Embryonic facial prominence (tissue), 1 donor: ENCODE measurements at regions not wholly inside any gene's neighbourhood (a gene's known extent, or its start where the extent isn't known, plus 50 kb on each side); places are given as distances from the start of the nearest gene placed in this dataset.

Source experiments
- DNase-seq: peaks from one replicate; pipeline ENCODE4 v3.0.0-alpha.2; 2016; ENCODE audit errors: extremely low spot score

DNA sequence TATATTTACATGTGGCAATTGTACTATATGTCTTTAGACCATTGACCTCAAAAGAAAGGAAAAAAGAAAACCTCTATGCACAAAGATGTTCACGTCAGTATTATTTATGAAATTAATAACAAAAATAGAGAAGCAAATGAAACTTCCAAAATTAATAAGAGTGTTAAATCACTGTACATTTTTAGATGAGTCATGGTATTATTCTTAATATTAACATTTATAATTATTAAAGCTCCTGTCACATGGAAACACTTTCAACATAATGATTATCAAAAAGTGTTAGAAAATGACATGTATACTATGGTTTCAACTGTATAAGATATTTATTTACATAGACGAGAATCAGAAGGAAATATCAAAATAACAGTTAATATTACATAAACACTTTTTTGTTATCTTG lies 324.9 kb upstream of the RUNX1 start:
- DNase-seq: no peak

DNA sequence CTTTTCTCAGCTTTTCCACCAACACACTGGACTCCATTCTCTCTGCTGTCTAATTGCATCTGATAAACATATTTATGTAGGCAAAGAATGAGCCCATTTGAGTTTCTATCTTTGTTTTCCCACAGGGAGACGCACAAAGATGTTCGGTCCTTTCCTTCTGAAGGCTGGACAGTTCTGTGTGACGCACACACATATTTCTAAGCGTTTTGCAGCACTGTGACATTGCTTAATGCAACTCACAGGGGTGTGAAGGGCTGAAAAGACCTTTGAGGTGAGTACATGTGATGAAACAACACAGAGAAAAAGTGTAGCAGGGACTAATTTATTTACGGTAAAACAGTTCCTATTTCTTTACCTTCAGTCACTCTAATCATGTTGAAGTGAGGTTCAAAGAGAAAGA lies 323.1 kb upstream of the RUNX1 start:
- no peak for DNase-seq

GRCh38 chr21:35370671-35371070 lies 321.6 kb upstream of the RUNX1 start:
- no peak for DNase-seq

DNA sequence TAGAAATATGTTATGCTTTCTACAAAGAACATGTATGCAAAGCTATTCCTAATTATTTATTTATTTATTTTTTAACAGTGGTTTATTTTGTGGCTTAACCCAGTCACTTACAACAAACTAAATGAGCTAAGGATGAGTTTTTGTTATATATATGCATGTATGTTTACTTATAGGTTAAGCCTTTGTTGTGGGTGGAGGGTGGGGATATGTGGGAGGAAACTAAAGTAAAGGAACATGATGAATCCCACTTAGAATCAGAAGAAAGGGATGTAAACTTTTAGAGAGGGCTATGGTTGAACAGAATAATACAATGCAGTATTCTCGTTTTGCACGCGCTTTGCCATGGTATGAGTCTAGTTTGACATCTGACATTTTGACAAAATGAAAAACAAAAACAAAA lies 321.0 kb upstream of the RUNX1 start:
- DNase-seq: no peak

GRCh38 chr21:35368326-35368725 lies 319.2 kb upstream of the RUNX1 start:
- no peak for DNase-seq

DNA sequence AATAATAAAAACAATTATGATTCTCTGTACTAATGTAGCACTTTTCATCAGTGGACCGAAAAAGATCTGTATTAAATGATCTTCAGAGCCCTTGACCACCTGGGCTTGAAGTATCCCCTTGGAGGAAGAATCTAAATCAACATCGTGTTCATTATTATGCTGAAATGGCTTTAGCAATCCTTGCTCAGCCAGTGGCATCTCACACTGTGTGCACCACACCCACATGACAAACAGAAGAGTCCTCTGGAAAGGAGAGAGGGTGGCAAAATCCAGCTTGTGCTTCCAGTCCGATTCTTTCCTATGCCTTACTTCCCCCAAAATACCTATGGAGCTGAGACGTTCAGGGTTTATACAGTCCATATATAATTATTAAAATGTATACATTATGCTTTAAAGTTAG lies 318.5 kb upstream of the RUNX1 start:
- DNase-seq: no peak

DNA sequence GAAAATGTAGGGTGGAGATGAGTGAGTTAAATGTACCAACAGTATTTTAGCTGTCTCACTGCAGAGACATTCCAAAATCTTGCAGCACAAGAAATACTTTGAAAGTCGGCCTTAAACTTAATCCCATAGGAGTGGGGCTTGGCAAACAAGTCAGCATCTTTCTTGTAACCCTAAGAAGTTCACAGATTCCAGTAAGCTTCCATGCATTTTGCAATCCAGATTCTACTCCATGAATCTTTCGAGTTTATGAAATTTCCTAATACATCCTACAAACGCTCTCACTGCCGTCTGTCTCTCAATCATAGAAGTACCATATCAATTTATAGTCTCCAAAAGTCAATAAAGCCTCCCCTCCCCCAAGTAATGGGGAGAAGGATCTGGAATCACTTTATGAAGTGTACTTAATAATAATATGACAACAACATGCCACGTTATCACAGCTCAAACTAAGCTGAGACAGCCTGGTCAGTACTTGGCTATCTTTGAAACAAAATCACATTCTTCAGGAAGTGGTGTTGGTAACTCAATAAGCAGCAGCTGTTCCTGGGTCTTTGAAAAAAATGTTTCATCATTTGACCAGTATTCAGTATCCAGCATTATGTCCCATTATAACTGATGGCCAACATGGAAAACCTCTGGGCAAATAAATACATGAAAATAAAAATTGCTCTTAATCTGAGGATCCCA lies 317.4 kb upstream of the RUNX1 start:
- no peak for DNase-seq

GRCh38 chr21:35363458-35363857 lies 314.4 kb upstream of the RUNX1 start:
- no peak for DNase-seq

DNA sequence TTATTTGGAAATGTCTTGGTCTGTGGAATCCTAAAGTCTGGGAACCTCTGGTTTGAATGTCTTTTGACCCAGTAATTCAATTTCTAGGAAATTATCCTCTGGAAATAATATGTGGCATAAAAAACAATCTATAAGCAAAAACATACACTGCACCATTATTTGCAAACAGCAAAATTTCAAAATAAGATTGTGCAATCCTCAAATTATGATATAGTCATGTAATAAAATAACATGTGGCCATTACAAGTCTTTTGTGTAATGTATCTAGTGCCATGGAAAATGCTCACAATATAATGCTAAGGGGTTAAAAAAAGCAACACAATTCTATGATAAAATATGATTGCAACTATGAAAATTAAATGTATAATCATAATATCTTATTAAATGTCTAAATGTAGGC lies 312.9 kb upstream of the RUNX1 start:
- no peak for DNase-seq

DNA sequence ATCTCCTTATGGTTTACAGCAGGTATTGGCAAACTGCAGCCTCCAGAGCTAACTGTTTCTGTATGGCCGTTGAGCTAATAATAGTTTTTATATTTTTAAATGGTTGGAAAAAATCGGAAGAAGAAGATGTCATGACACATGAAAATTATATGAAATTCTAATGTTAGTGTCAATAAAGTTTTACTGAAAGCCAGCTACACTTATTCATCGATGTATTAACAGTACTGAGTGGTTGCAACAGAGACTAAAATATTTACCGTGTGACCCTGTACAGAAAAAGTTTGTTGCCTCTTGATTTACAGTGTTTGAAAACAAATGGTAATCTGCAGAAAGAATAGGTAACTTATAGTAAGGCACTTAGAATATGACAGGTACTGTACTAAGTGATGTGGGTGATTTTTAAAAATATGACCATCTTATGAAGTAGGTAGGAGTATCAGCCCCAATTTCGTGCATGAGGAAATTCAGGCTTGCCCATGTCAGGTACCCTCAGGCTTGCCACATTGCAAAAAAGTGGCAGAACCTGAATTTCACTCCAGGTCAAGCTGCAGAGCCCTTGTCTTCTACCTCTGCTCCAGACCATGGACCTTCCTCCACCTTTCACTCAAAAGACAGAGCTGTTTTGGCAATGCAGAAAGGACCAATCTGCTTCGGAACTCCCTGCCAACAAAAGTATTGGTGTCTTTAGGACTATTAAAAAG lies 311.9 kb upstream of the RUNX1 start:
- no peak for DNase-seq

DNA sequence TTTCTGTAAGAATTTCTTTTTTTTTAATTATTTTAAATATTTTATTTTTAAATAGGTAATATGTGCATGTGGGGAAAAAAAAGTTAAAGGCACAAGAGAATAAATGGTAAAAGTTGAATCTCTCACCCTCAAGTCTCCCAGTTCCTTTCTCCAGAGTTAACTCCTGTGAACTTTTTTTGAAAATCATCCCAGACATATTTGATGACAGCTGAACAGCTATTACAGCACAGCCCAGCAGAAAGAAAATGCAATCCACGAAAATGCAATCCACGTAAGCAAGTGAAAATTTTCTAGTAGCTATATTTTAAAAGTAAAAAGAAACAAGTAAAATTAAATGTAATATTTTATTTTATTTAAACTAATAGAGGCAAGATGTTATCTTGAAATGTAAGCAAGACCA lies 310.0 kb upstream of the RUNX1 start:
- no peak for DNase-seq

GRCh38 chr21:35358008-35358407 lies 308.9 kb upstream of the RUNX1 start:
- DNase-seq: no peak

DNA sequence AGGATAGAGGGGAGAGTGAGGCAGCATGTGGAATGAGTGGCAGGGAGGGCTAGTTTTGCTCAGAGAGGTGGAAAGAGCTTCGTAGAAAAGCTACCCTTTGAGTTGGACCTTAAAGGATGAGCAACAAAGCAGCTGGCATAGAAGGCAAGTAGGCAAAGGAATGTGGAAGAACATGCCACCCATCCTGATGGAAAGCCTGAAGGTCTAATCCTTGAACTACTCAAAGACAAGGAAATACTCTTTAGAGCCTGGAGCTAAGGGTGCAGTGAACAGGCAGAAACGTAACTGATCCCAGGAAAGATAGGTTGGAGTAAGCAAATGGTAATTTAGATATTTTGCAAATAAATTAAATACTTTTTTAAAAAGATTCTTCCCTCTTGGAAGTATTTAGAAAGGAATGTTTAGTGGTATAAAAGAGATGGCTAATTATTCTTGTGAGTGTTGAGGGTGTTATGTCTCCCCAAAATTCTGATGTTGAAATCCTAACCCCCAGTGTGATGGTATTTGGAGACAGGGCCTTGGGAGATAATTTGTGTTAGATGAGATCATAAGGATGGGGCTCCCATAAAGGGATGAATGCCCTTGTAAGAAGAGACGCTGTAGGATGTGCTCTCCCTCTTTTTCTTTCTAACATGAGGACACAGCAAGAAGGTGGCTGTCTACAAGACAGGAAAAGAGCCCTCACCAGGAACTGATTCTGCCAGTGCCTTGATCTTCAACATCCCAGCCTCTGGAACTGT lies 308.1 kb upstream of the RUNX1 start:
- DNase-seq: no peak

DNA sequence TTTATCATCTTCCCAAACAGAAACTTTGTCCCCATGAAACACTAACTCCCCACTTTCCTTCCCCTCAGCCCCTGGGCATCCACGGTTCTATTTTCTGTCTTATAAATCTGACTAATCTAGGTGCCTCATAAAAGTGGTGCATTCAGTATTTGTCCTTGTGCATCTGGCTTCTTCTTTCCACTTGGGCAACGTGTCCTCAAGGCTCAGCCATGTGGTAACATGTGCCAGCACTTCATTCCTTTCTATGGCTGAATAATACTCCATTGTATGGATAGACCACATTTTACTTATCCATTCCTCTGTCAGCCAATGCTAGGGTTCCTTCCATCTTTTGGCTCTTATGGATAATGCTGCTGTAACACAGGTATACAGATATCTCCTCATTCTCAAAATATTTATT lies 305.0 kb upstream of the RUNX1 start:
- no peak for DNase-seq

GRCh38 chr21:35352793-35353192 lies 303.7 kb upstream of the RUNX1 start:
- DNase-seq: no peak

GRCh38 chr21:35352066-35352770 lies 303.1 kb upstream of the RUNX1 start:
- no peak for DNase-seq

DNA sequence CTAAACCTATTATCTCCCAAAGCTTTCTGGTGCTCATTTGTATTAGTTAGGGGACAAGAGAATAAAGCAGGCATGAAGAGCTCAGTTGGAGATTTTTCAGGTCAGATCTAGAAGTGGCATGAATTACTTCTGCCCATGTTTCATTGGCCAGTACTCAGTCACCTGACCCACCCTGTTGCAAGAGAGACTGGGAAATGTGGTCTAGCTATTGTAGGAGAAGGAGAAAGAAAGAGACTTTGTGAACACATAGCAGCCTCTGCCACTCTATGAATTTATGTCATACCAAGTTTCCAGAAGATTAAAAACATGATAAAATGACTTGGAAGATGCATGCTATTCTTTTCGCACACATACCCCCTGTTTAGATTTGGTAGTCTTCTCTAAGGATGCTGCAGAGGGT lies 302.3 kb upstream of the RUNX1 start:
- DNase-seq: no peak

DNA sequence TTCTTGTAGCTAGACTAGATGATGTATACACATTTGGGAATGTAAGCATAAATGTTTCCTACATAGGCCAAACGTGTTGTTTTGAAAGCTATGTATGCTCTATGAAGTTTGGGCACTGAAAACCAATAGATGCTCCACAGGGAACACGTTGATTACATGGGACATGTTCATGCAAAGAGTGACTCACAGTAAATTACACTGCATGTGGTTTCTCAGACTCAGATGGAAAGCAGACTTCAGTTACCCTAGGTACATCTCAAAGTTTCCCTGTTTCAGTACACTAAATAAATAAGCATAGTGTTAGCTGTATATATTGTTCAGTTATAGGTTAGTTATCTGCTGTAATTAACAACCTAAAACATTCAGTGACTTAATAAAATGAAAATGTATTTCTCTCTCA lies 301.9 kb upstream of the RUNX1 start:
- no peak for DNase-seq

GRCh38 chr21:35349376-35350080 lies 300.4 kb upstream of the RUNX1 start:
- DNase-seq: no peak

- DNase-seq: no peak
These were observed 299.6 kb upstream of the RUNX1 start for GRCh38 chr21:35348686-35349085.

DNA sequence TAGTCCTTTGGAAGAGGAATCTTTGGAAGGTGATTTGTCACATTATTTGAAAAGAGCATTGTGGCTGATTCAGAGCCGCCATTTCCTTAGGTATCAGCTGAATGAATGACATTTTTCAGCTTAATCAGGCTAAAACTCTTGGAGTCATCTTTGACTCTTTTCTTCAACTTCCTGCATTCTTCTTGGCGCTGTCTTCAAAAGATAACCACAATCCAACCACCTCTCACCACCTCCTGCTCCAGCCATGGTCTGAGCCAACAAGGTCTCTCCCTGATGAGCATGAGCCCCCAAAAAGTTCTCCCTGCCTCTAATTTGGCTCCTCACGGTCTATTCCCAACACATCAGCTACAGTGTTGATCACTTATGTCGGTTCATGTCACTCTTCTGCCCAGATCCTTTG lies 297.6 kb upstream of the RUNX1 start:
- no peak for DNase-seq

GRCh38 chr21:35345954-35346353 lies 296.9 kb upstream of the RUNX1 start:
- DNase-seq: no peak
